HCT116 (cell line): ENCODE measurements at regions not wholly inside any gene's neighbourhood (a gene's known extent, or its start where the extent isn't known, plus 50 kb on each side); places are given as distances from the start of the nearest gene placed in this dataset.

Experiments used
- ATF3 ChIP-seq: IDR thresholded peaks from 2 replicates; pipeline ENCODE4 v1.6.1; 2012
- CTCF ChIP-seq, 3 experiments: fragments of 200-600 bp in 1 of 3; sonication (generic) in 1 of 3; IDR thresholded peaks in 2 of 3; conservative IDR thresholded peaks in 1 of 3; 2 replicates each; pipeline ENCODE4 v1.5.1; 2012 to 2017; ENCODE audit warnings: low read depth in 2 of 3, low read length in 2 of 3, antibody characterized with exemption in 1 of 3, borderline replicate concordance in 1 of 3, control low read depth in 1 of 3, mild to moderate bottlenecking in 1 of 3, mixed read lengths in 1 of 3, mixed run types in 1 of 3, moderate library complexity in 1 of 3; ENCODE audit not compliant: insufficient read depth in 1 of 3
- SIN3A ChIP-seq: IDR thresholded peaks from 2 replicates; pipeline ENCODE4 v1.6.1; 2012; ENCODE audit warnings: low read depth
- YY1 ChIP-seq: IDR thresholded peaks from 2 replicates; pipeline ENCODE4 v1.6.1; 2011; ENCODE audit warnings: low read length, low read depth, moderate library complexity, mild to moderate bottlenecking; ENCODE audit not compliant: insufficient replicate concordance; ENCODE audit errors: extremely low read depth

GRCh38 chr3:72523429-72524151, 324.7 kb downstream of the SHQ1 start:
- TF ChIP-seq YY1 (no peak), ATF3 (no peak), CTCF (IDR thresholded peaks at IDR 0.05 in 2 of 3, conservative IDR thresholded peaks at IDR 0.05 in 1 of 3; ENCODE audit: borderline replicate concordance in 1 of 3, insufficient read depth in 1 of 3, low read depth in 2 of 3, low read length in 2 of 3) (no peak), SIN3A (no peak)
